Sigmoid colon (tissue), 6 donors: ENCODE measurements at regions not wholly inside any gene's neighbourhood (a gene's known extent, or its start where the extent isn't known, plus 50 kb on each side); places are given as distances from the start of the nearest gene placed in this dataset.

Experiments
- DNase-seq: peaks from one replicate; pipeline ENCODE4 v3.0.0-alpha.2; 2019
- H3K27ac ChIP-seq, 4 donors: fragments of 200-600 bp; sonication (generic); one replicate each; pipeline ENCODE4 v1.5.1; 2016 to 2019; ENCODE audit warnings: mild to moderate bottlenecking in 1 of 4
- H3K27me3 ChIP-seq, 3 donors: fragments of 200-600 bp; sonication (generic); one replicate each; pipeline ENCODE4 v1.5.1; 2019; ENCODE audit warnings: mild to moderate bottlenecking in 1 of 3
- H3K36me3 ChIP-seq, 4 donors: fragments of 200-600 bp; sonication (generic); one replicate each; pipeline ENCODE4 v1.5.1; 2016 to 2019
- H3K4me1 ChIP-seq, 4 donors: fragments of 200-600 bp; sonication (generic); one replicate each; pipeline ENCODE4 v1.5.1; 2017 to 2019
- H3K4me3 ChIP-seq, 4 donors: fragments of 200-600 bp; sonication (generic); one replicate each; pipeline ENCODE4 v1.5.1; 2017 to 2019; ENCODE audit warnings: mild to moderate bottlenecking in 2 of 4, moderate library complexity in 1 of 4
- H3K9me3 ChIP-seq, 4 donors: fragments of 200-600 bp in 3 of 4; sonication (generic) in 3 of 4; one replicate each; pipeline versions ENCODE4 v1.5.1 to v1.6.1; 2013 to 2019
- CTCF ChIP-seq, 4 experiments: fragments of 450-650 bp in 3 of 4; fragments of 200-600 bp in 1 of 4; IDR thresholded peaks; one replicate each; pipeline ENCODE4 v1.5.1; 2016 to 2019; ENCODE audit warnings: antibody characterized with exemption in 4 of 4, mild to moderate bottlenecking in 3 of 4, moderate library complexity in 2 of 4
- EP300 ChIP-seq, 4 donors: sonication (generic); formaldehyde crosslinking; IDR thresholded peaks; one replicate each; pipeline ENCODE4 v1.6.1; 2017; ENCODE audit warnings: antibody characterized with exemption in 4 of 4
- POLR2A ChIP-seq, 2 donors: fragments of 450-650 bp; IDR thresholded peaks; one replicate each; pipeline ENCODE4 v1.6.1; 2016; ENCODE audit warnings: antibody characterized with exemption in 2 of 2, mild to moderate bottlenecking in 2 of 2, moderate library complexity in 2 of 2
- POLR2AphosphoS5 ChIP-seq, 4 donors: sonication (generic); formaldehyde crosslinking; IDR thresholded peaks; one replicate each; pipeline ENCODE4 v1.6.1; 2017; ENCODE audit warnings: antibody characterized with exemption in 4 of 4
- WGBS, 2 donors: extraction: QIAGEN DNeasy Blood & Tissue Kit; methylation state at CpG; one replicate each; pipeline ENCODE4 v1.1.7; 2013; 5-methylcytosine and 5-hydroxymethylcytosine counted together
- intact Hi-C: fragments of 100-400 bp; cut with DNase I; formaldehyde crosslinking; loops from one replicate; pipeline ENCODE4 v1.15.1; 2023
- donor health status: healthy with polysubstance abuse.
- donor health status: healthy.

DNA sequence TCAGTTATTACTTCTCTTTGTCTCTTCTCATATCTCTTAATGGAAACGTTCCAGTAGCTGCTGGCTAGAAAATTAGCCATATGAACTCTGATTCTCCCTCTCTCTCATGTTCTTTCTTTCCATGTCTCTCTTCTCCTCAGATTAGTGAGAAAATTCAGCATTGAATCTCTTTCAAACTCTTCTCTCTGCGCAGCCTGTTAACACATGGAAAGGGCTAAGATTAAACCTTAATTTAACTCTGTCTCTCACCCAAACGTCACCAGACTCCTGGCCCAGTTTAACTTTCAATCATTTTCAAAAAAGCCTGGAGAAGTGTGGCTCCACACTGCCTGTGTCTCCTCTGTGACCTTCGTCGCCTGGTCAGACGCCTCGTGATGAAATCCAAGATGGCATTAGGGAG, 1234.2 kb downstream of the BCL11B start:
- Histone ChIP-seq H3K36me3 (no peaks in the 10 kb centered on the region), H3K4me3 (no peak overlapping the region), H3K9me3 (no peaks in the 10 kb centered on the region), H3K27ac (no peak overlapping the region), H3K27me3 (no peaks in the 10 kb centered on the region), H3K4me1 (no peaks in the 10 kb centered on the region)
- intact Hi-C loops = no loop called here
- TF ChIP-seq POLR2A (IDR thresholded peaks at IDR 0.05) = no peak
- no peak for TF ChIP-seq EP300 (IDR thresholded peaks at IDR 0.05)
- no peak for TF ChIP-seq CTCF (IDR thresholded peaks at IDR 0.05)
- TF ChIP-seq POLR2AphosphoS5 (IDR thresholded peaks at IDR 0.05) = no peak
- WGBS, 2 donors = 80 to 85% methylated on average over 7 of the region's 7 CpGs
- no peak for DNase-seq

- TF ChIP-seq EP300 (IDR thresholded peaks at IDR 0.05) (no peak), POLR2AphosphoS5 (IDR thresholded peaks at IDR 0.05) (no peak), POLR2A (IDR thresholded peaks at IDR 0.05) (no peak), CTCF (IDR thresholded peaks at IDR 0.05) (no peak)
- H3K27me3 ChIP-seq = no peaks in the 10 kb centered on the region
- no peaks in the 10 kb centered on the region for H3K36me3 ChIP-seq
- no peak for DNase-seq
- intact Hi-C loops = no loop called here
- H3K4me3 ChIP-seq = no peak overlapping the region
- H3K27ac ChIP-seq = no peak overlapping the region
- no peaks in the 10 kb centered on the region for H3K4me1 ChIP-seq
- WGBS, 2 donors = 77 to 91% methylated on average over 5 of the region's 5 CpGs
- H3K9me3 ChIP-seq = no peaks in the 10 kb centered on the region
Observed at GRCh38 chr14:98056946-98057345, 1215.1 kb downstream of the BCL11B start.

DNA sequence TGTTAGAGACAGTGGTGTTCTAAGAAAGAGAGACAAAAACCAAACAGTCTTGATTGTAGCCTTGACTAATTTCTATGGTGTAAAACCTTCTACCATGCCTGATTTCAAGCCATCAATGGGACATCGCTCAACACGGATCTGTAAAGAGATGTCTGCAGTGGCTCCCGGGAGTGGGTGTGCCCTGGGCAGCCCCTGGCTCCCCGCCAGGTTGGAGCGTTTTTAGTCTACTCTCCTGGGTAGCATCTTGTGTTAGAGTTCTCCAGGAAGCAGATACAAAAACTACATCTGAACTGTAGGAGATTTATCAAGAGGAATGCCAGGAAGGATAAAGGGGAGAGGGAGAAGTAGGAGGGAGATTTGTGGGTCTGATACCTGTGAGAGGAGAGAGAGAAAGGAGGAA, 1212.9 kb downstream of the BCL11B start:
- Histone ChIP-seq H3K27me3 (no peaks in the 10 kb centered on the region), H3K27ac (no peak overlapping the region), H3K36me3 (no peaks in the 10 kb centered on the region), H3K4me1 (no peaks in the 10 kb centered on the region), H3K4me3 (no peak overlapping the region), H3K9me3 (no peaks in the 10 kb centered on the region)
- intact Hi-C loops = no loop called here
- 42 to 81% methylated on average over 5 of the region's 5 CpGs for WGBS, 2 donors
- no peak for TF ChIP-seq CTCF (IDR thresholded peaks at IDR 0.05)
- no peak for DNase-seq

DNA sequence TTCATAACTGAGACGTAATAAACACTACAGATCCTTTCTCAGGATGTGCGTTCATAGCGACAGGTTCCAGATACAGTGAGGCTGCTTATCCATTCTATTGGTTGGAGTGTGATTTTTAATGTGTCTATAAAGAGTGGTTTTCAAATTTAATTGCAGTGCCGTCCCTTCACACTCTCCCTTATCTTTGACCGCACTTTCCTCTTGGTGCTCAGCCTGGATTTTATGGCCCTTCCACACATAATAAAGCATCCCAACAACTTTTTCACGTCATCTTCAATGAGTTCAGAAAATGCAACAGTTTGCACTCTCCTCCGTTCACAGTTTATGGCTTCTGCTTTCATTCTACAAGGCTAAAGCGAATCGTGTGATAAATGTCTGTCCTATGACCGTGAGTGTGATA, 1209.9 kb downstream of the BCL11B start:
- no peak for DNase-seq
- intact Hi-C loops = no loop called here
- no peak for TF ChIP-seq EP300 (IDR thresholded peaks at IDR 0.05)
- TF ChIP-seq POLR2AphosphoS5 (IDR thresholded peaks at IDR 0.05) = no peak
- no peak for TF ChIP-seq POLR2A (IDR thresholded peaks at IDR 0.05)
- TF ChIP-seq CTCF (IDR thresholded peaks at IDR 0.05) = no peak

DNA sequence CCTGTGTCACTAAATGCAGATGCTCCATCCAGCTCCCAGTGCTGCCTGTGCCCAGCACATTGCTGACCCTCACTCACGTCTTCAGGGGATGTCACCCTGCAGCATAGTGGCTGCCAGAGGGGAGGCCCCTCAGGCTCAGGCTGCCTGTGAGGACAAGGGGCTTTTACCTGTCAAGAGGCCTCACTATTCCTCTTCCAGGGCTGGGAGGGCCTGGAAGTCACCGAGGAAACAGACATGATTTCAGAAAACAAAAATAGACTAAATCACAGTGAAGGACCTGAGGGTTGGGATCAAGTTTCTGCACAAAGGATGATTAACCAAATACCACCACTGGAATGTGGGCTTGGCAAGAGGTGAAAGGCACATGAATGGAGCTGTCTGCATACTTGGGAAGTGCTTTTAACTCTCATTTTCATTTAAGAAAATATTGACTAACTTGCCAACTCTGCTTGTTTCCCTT, 1202.3 kb downstream of the BCL11B start:
- no peaks in the 10 kb centered on the region for H3K27me3 ChIP-seq
- H3K27ac ChIP-seq = no peak overlapping the region
- WGBS, 2 donors = 66 to 67% methylated on average over 2 of the region's 2 CpGs
- no peak for DNase-seq
- H3K4me3 ChIP-seq = no peak overlapping the region
- no peaks in the 10 kb centered on the region for H3K36me3 ChIP-seq
- no peaks in the 10 kb centered on the region for H3K4me1 ChIP-seq
- intact Hi-C loops = no loop called here
- TF ChIP-seq POLR2A (IDR thresholded peaks at IDR 0.05) (no peak), POLR2AphosphoS5 (IDR thresholded peaks at IDR 0.05) (no peak), EP300 (IDR thresholded peaks at IDR 0.05) (no peak), CTCF (IDR thresholded peaks at IDR 0.05) (no peak)
- H3K9me3 ChIP-seq = no peaks in the 10 kb centered on the region

More for the DNA sequence above, 1209.9 kb downstream of the BCL11B start:
- Histone ChIP-seq H3K36me3 (no peaks in the 10 kb centered on the region), H3K27me3 (no peaks in the 10 kb centered on the region), H3K4me3 (no peak overlapping the region), H3K4me1 (no peaks in the 10 kb centered on the region), H3K9me3 (no peaks in the 10 kb centered on the region), H3K27ac (no peak overlapping the region)
- WGBS, 2 donors = 13 to 48% methylated on average over 10 of the region's 10 CpGs
